ENCODE measurements at regions not wholly inside any gene's neighbourhood (a gene's known extent, or its start where the extent isn't known, plus 50 kb on each side); places are given as distances from the start of the nearest gene placed in this dataset.

DNA sequence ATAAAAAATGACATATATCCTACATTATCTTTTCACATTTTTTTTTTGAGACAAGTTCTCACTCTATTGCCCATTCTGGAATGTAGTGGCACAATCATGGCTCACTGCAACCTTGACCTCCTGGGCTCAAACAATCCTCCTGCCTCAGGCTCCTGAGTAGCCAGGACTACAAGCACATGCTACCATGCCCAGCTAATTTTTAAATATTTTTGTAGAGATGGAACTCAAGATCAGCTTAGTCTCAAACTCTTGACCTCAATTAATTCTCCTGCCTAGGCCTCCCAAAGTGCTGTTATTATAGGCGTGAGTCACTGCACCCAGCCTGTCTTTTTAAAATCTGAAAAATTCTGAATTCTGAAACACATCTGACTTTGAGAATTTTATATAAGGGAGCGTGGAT, 241.9 kb upstream of the DCN start:
- TF ChIP-seq YY1 (IDR thresholded peaks at IDR 0.05; ENCODE audit: insufficient read depth, insufficient read length) = no peak
- TF ChIP-seq ZNF274 (IDR thresholded peaks at IDR 0.05; ENCODE audit: low read depth, low read length) = no peak
- TF ChIP-seq SUZ12 (IDR thresholded peaks at IDR 0.05; ENCODE audit: extremely low read depth, insufficient read depth, insufficient read length) = no peak
